Stimulated activated CD8-positive, alpha-beta memory T cell treated with anti-CD3 and anti-CD28 coated beads, Interleukin-2, amount 100 ng/mL, for 1 hour (primary cell): ENCODE measurements at regions not wholly inside any gene's neighbourhood (a gene's known extent, or its start where the extent isn't known, plus 50 kb on each side); places are given as distances from the start of the nearest gene placed in this dataset.

Source experiments
- DNase-seq, 2 donors: peaks; one replicate each; pipeline ENCODE4 v3.0.0-alpha.2; 2020; ENCODE audit warnings: low read depth in 2 of 2

DNA sequence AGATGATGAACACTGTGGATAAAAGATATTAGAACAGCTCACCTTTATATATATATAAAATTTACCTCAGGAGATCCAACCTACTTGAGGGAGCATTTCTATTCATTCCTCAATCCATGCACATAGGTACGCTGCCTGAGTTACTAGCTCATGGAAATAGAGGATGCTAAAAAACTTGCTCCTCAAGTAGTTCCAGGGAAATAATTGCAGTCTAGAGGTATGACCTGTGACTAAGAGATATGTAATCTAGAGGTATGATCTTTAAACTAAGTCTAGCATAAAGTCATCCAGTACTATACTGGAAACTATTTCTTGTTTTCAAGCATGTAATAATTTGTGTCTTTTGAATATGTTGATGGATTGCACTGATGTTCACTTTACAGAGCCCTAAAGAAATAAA, 471.2 kb downstream of the TAF11L14 start:
- no peak for DNase-seq

DNA sequence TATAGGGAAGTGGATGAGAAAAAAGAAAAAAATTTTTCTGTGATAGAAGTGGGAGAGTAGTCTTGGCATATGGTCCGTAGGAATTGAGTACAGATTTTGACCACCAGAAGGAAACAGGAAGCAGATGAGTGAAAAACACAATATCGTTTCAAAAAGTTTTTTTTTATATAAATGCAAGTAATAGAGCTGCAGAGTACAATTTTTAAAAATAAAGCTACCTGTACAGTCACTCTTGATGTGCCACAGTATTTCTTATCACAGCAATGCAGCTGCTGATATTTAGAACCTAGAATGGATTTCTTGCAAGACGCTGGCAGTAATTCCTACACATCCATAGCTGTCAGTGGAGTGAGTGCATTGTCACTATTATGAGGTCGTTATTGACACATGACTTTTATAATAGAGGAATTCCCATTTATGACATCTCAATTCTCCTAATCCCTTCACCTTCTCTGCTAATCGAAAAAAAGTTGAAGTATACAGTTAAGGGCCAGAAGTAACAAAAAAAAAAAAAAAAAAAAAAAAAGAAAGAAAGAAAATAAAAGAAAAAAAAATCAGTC, 477.7 kb downstream of the TAF11L14 start:
- no peak for DNase-seq

DNA sequence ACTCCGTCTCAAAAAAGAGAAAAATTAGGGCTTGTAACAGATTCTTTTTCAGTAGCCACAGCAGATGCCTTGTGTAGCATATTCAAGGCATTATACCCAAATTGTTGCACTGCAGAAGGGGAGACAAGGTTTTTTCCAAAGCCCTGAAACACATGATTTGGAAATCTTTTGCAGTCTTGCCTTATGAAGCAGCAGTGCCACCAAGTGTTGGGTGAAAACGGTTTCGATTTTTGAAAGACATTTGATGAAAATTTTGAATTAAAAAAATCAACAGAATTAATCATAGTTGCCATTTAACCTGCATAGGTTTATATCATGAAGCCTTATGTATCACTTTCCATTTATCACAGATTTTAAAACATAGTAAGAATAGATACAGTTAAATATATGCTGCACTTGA, 479.5 kb downstream of the TAF11L14 start:
- DNase-seq: no peak

GRCh38 chr5:18114151-18114757, 480.0 kb downstream of the TAF11L14 start:
- DNase-seq: no peak

GRCh38 chr5:18117968-18118367, 483.7 kb downstream of the TAF11L14 start:
- DNase-seq: no peak

GRCh38 chr5:18119156-18119785, 485.0 kb downstream of the TAF11L14 start:
- no peak for DNase-seq

DNA sequence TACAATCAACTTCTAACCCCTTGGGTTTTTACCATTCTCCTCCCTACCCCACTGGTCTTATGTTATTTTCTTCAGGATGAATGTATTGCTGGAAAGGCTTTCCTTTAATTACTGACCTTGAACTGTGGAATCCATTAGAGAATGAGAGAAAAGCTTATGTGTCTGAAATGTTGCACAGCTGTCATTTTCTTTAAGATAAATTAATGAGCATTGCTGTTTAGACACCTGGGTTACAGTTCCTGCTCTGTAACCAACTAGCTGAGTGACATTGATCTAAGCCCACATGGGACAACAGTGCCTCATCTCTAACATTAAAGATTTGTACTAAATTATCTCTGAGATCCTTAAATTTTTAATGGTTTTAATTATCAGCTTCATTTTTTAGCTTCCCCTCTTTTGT, 507.0 kb downstream of the TAF11L14 start:
- no peak for DNase-seq

- DNase-seq: no peak
These were observed 508.6 kb downstream of the TAF11L14 start for GRCh38 chr5:18142831-18143230.

- DNase-seq: no peak
These were observed 518.4 kb downstream of the TAF11L14 start for GRCh38 chr5:18152671-18153070.

- DNase-seq: no peak
These were observed 523.9 kb downstream of the TAF11L14 start for GRCh38 chr5:18158166-18158565.

- no peak for DNase-seq
These were observed 525.1 kb downstream of the TAF11L14 start for GRCh38 chr5:18159331-18159730.

DNA sequence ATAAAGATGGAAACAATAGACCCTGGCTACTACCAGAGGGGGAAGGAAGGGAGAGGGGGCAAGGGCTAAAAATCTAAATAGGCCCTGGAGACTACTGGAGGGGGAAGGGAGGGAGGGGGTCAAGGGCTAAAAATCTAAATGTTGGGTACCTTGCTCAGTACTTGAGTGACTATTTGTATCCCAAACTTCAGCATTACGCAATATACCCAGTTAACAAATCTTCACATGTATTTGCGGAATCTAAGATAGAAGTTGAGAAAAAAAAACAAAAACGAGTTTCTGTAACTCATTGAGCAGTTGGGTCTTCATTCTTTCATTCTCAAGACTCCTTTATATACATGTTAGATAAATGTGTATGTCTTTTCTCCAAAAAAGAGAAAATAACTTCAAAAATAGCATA, 537.4 kb downstream of the TAF11L14 start:
- no peak for DNase-seq

DNA sequence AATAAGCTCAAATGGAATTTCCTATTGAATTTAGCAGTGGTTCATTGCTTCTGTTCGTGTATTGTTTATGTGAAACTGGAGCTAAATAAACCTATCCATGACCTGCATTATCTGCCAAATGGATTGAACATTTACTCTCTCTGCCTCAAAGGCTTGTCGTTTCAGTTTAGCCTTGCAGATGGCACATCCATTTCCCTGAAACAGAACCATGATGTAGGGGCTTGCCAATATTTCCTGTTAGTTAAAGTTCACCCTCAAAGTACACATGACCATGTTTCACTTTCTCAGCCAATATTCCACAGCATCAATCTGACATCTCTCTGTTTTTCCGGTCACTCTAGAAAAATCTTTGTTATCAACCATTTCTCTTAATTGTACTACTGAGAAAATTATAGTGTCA, 545.3 kb downstream of the TAF11L14 start:
- DNase-seq: no peak

- no peak for DNase-seq
These were observed 547.3 kb downstream of the TAF11L14 start for GRCh38 chr5:18181575-18181974.

GRCh38 chr5:18195910-18196309, 561.6 kb downstream of the TAF11L14 start:
- DNase-seq: no peak

GRCh38 chr5:18197734-18198133, 563.5 kb downstream of the TAF11L14 start:
- DNase-seq: no peak

- DNase-seq: no peak
These were observed 567.9 kb downstream of the TAF11L14 start for GRCh38 chr5:18202164-18202563.

DNA sequence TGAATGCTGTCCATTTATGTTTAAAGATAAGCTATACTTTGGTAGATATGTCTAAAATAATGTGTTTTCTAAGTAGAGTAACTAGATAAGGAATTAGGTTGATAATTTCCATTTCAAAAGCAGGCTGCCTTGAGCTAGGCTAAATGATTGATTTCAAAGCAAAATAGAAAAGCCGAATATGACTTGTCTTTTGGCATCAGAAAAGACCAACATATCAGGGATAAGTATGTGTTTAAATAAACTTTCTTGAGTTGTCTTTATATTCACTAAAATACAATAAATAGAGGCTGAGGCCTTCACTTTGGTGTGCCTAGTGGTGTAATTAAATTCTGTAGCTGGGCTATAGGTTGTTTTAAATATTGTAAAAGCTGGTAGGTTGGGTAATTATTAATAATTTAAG, 569.0 kb downstream of the TAF11L14 start:
- DNase-seq: no peak

DNA sequence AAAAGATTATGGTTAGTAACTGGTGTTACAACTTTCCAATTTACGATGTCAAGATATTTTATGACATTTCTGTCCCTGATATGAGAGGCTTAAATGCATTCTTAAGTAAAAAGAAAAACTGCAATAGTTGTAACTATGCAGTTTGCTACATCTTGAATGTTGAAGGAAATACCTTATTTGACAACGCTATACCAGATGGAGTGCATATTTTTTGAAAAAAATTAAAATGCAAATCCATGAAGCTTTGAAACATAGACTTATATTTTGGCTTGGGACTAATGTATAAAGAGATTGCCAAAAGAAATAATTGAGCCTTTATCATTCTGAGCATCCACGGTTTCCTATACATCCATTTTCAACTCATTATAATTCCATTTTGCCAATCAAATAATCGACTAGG, 579.4 kb downstream of the TAF11L14 start:
- DNase-seq: no peak

GRCh38 chr5:18216016-18216415, 581.8 kb downstream of the TAF11L14 start:
- DNase-seq: no peak

DNA sequence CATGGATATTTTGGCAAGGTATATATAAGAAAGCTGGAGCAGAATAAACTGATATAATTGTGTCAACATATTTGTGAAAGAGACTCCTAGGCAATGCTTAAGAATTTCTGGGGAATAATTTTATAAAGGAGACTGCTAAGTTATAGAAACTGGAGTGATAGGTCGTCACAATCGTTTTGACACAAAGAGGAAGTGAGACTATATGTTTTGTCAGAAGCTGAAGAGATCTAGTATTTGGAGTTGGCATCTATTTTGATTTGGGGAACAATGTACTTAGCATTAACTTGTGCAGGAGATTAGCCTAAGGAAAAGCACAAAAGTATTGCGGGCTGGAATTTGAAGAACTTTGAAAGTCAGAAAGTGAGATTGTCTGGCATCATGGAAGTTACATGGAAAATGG, 582.5 kb downstream of the TAF11L14 start:
- DNase-seq: no peak

DNA sequence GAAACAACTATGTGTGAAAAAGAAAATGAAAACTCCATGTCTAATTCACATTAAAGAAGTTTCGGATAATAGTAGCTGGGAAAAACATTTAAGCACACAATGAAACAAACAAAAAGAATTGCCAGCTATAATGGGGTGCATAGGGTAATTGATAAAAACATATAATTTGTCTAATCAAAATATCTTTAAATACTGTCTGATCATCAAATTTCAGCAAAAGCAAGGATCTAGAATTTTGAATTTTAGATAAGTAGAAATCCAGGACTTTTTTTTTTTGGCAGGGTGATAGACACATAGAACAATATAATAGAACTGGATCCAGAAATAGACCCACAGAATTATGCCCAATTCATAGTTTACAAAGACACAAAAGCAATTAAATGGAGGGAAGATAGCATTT, 585.0 kb downstream of the TAF11L14 start:
- no peak for DNase-seq

DNA sequence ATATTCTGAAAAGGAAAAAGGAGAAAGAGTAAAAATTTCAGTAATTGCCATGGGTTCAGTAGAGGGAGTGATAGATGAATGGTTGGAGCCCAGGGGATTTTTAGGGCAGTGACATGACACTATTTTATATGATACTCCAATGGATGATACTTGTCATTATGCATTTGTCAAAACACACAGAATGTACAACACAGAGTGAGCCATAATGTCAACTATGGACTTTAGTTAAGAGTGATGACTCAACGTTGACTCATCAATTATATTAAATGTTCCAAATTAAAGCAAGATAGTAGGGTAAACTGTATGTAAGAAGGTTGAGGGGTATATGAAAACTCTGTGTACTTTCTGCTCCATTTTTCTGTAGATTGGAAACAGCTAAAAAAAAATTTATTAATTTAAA, 586.4 kb downstream of the TAF11L14 start:
- DNase-seq: no peak

DNA sequence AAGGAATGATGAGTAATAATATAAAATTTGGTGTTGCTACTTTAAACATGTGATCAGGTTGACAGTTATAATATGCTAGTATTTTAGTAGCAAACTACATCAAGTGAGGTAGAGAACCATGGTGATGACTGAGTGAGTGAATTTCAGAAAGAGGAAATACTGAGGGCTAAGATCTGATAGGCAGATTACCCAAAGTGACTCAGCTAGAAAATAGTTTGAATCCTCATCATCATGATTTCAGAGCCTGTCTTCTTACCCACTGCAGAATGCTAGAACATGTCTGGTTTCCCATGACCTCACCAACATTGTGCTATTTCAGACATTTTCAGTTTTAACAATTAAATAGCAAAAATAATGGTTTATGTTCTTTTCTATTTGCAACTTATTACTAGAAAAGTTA, 602.1 kb downstream of the TAF11L14 start:
- DNase-seq: no peak
